GM12878 (cell line): ENCODE measurements at regions not wholly inside any gene's neighbourhood (a gene's known extent, or its start where the extent isn't known, plus 50 kb on each side); places are given as distances from the start of the nearest gene placed in this dataset.

Experiments used
- ATAC-seq: fragments of 200-7000 bp; cut with Tn5 transposase; 3 replicates; pipeline ENCODE4 v1.9.1; 2020; ENCODE audit warnings: mild to moderate bottlenecking, moderate library complexity
- BruUV-seq: library from RNA; stranded (reverse); fragments of 400-500 nt; replicated peaks from 2 replicates; lab custom pipeline; 2021; lab: Mats Ljungman, UMichigan
- CTCF ChIA-PET: fragments of 300-600 bp; sonication (Branson Sonifier 250); formaldehyde crosslinking; extraction: SDS; loops from one replicate; lab custom pipeline; 2021; ENCODE audit warnings: inconsistent platforms; lab: Yijun Ruan, JAX
- POLR2A ChIA-PET: fragments of 350-600 bp; formaldehyde crosslinking; extraction: SDS; loops from one replicate; lab custom pipeline; 2021; ENCODE audit warnings: inconsistent platforms; lab: Charles Lee
- RAD21 ChIA-PET: fragments of 300-600 bp; sonication (Branson Sonifier 250); formaldehyde crosslinking; loops from one replicate; lab custom pipeline; 2023; ENCODE audit warnings: antibody characterized with exemption; ENCODE audit not compliant: unreplicated experiment; lab: Charles Lee
- SMC1A ChIA-PET: fragments of 300-600 bp; sonication (Branson Sonifier 250); formaldehyde crosslinking; loops from one replicate; lab custom pipeline; 2023; ENCODE audit not compliant: unreplicated experiment, uncharacterized antibody; lab: Charles Lee
- DNase-seq: peaks from one replicate; pipeline ENCODE4 v3.0.0-alpha.2; 2011; ENCODE audit warnings: low read depth, low spot score
- FAIRE-seq: peaks from 3 replicates; lab custom pipeline; 2011; peaks lifted over from hg19 to GRCh38; lab: Jason Lieb, UNC
- H2AFZ ChIP-seq: 2 replicates; pipeline ENCODE4 v1.6.0; 2011; ENCODE audit warnings: low read depth, low read length, control low read depth; ENCODE audit not compliant: control insufficient read depth
- H3K27ac ChIP-seq: 2 replicates; pipeline ENCODE4 v1.5.1; 2011; ENCODE audit warnings: control low read depth; ENCODE audit not compliant: control insufficient read depth, insufficient read depth
- H3K27me3 ChIP-seq, 2 experiments: replicated peaks in 1 of 2; 2 replicates each; pipeline versions ENCODE4 v1.6.0 to v1.6.1; 2011; ENCODE audit warnings: low read length in 1 of 2; ENCODE audit not compliant: control insufficient read depth in 2 of 2, insufficient read depth in 2 of 2
- H3K36me3 ChIP-seq, 2 experiments: 2 replicates each; pipeline ENCODE4 v1.5.1; 2011; ENCODE audit warnings: low read length in 1 of 2; ENCODE audit not compliant: control insufficient read depth in 2 of 2, insufficient read depth in 2 of 2
- H3K4me1 ChIP-seq: 2 replicates; pipeline ENCODE4 v1.6.1; 2011; ENCODE audit warnings: mild to moderate bottlenecking, low read length, moderate library complexity, mixed read lengths; ENCODE audit not compliant: control insufficient read depth, insufficient read depth
- H3K4me2 ChIP-seq: 2 replicates; pipeline ENCODE4 v1.6.0; 2011; ENCODE audit warnings: control low read depth; ENCODE audit not compliant: control insufficient read depth, insufficient read depth
- H3K4me3 ChIP-seq: fragments of 200-600 bp; sonication (generic); 2 replicates; pipeline ENCODE4 v1.5.1; 2016
- H3K79me2 ChIP-seq: 2 replicates; pipeline ENCODE4 v1.6.0; 2011; ENCODE audit warnings: low read length; ENCODE audit not compliant: control insufficient read depth, insufficient read depth
- H3K9ac ChIP-seq: 2 replicates; pipeline ENCODE4 v1.8.0; 2011; ENCODE audit warnings: low read length, control low read depth, mixed read lengths; ENCODE audit not compliant: control insufficient read depth, insufficient read depth
- H3K9me3 ChIP-seq: replicated peaks from 3 replicates; pipeline ENCODE4 v1.5.1; 2011; ENCODE audit warnings: mild to moderate bottlenecking, low read length; ENCODE audit not compliant: control insufficient read depth, insufficient read depth
- H4K20me1 ChIP-seq: 2 replicates; pipeline ENCODE4 v1.6.0; 2011; ENCODE audit not compliant: control insufficient read depth, insufficient read depth
- FOXM1 ChIP-seq: IDR thresholded peaks from 2 replicates; pipeline ENCODE4 v1.6.1; 2012; ENCODE audit warnings: low read depth, mild to moderate bottlenecking, inconsistent platforms, low read length, moderate library complexity
- NR2C2 ChIP-seq: IDR thresholded peaks from 2 replicates; pipeline ENCODE4 v1.6.1; 2011; ENCODE audit warnings: borderline replicate concordance, low read depth; ENCODE audit not compliant: control insufficient read depth, insufficient read length
- SMC3 ChIP-seq: IDR thresholded peaks from 2 replicates; pipeline ENCODE4 v1.6.1; 2011; ENCODE audit warnings: low read length, improper control_type of control experiment, borderline replicate concordance
- SUZ12 ChIP-seq: fragments of 200-600 bp; sonication (generic); IDR thresholded peaks from one replicate; pipeline ENCODE4 v1.6.1; 2018; ENCODE audit warnings: antibody characterized with exemption, mild to moderate bottlenecking; ENCODE audit not compliant: unreplicated experiment
- TARDBP ChIP-seq: IDR thresholded peaks from 2 replicates; pipeline ENCODE4 v1.6.1; 2016; ENCODE audit warnings: borderline replicate concordance
- ZNF592 ChIP-seq: fragments of 450-650 bp; IDR thresholded peaks from 2 replicates; pipeline ENCODE4 v1.6.1; 2017; ENCODE audit warnings: mild to moderate bottlenecking, moderate library complexity
- WGBS: methylation state at CpG from one replicate; pipeline ENCODE4 v1.1.6; 2016; ENCODE audit warnings: low lambda C conversion rate; ENCODE audit not compliant: insufficient replicate concordance, insufficient coverage; ENCODE audit errors: missing lambda C conversion rate; 5-methylcytosine and 5-hydroxymethylcytosine counted together
- in situ Hi-C: fragments of 300-500 bp; cut with MboI; formaldehyde crosslinking; loops from 9 replicates; pipeline ENCODE4 v1.14.3; 2018; ENCODE audit warnings: mixed read lengths
- intact Hi-C: fragments of 100-400 bp; cut with micrococcal nuclease; formaldehyde crosslinking; loops from one replicate; pipeline ENCODE4 v1.14.2; 2022; ENCODE audit not compliant: unreplicated experiment

GRCh38 chr2:147086715-147087114 lies 758.1 kb upstream of the ACVR2A start:
- Histone ChIP-seq H2AFZ (no peak overlapping the region), H3K27ac (no peak overlapping the region), H3K27me3 (no peaks in the 10 kb centered on the region), H3K4me1 (no peaks in the 10 kb centered on the region)
- RAD21 ChIA-PET = interaction anchor here (0.9 kb wide), 1 partner anchor 610 kb away, joined by 3 read pairs; no protein-coding TSS in a partner anchor
- WGBS = 47% methylated on average over 2 of the region's 2 CpGs
- BruUV-seq = no TSS peak
- no peak for TF ChIP-seq TARDBP
- no peak for TF ChIP-seq SUZ12
- TF ChIP-seq FOXM1 = no peak
- no peak for TF ChIP-seq NR2C2
- no peak for TF ChIP-seq ZNF592
- no peak for TF ChIP-seq SMC3
- TF ChIP-seq, all 136 proteins: peak for 0
- Histone ChIP-seq H4K20me1 (no peaks in the 10 kb centered on the region), H3K79me2 (no peaks in the 10 kb centered on the region), H3K4me2 (no peak overlapping the region), H3K9ac (no peak overlapping the region), H3K4me3 (no peak overlapping the region), H3K36me3 (no peaks in the 10 kb centered on the region), H3K9me3 (no peaks in the 10 kb centered on the region; the same call in 2 of the 3 replicates)
- FAIRE-seq (no peak), DNase-seq (no peak), ATAC-seq (no peak)
- ChIA-PET SMC1A (interaction anchor here (1.6 to 7.3 kb wide), 3 partner anchors 42 to 825 kb away, joined by 4 to 104 read pairs (median 7); no protein-coding TSS in a partner anchor), CTCF (interaction anchor here (1.4 to 8.9 kb wide), 5 partner anchors 26 to 825 kb away, joined by 3 to 169 read pairs (median 6); no protein-coding TSS in a partner anchor), POLR2A (interaction anchor here (0.5 kb wide), 1 partner anchor 252 kb away, joined by 4 read pairs; no protein-coding TSS in a partner anchor)
- in situ Hi-C loops (loop anchor here (5.0 kb wide), 2 partner anchors 246 to 826 kb away; no protein-coding TSS in a partner anchor), intact Hi-C loops (no loop called here)
